Activated CD8-positive, alpha-beta T cell treated with anti-CD3 and anti-CD28 coated beads, Interleukin-2, amount 10 ng/mL, durations not matched to agents 7 days and 5 days (primary cell): ENCODE measurements at regions not wholly inside any gene's neighbourhood (a gene's known extent, or its start where the extent isn't known, plus 50 kb on each side); places are given as distances from the start of the nearest gene placed in this dataset.

Experiments used
- ATAC-seq: fragments of 150-1000 bp; cut with Tn5 transposase; one replicate; pipeline ENCODE4 v1.10.0; 2021; ENCODE audit warnings: moderate library complexity
- CTCF ChIA-PET: fragments of 350-600 bp; sonication (Branson Sonifier 250); formaldehyde crosslinking; loops from one replicate; lab custom pipeline; 2021; ENCODE audit warnings: antibody characterized with exemption; lab: Charles Lee
- POLR2A ChIA-PET: fragments of 350-600 bp; sonication (Branson Sonifier 250); formaldehyde crosslinking; loops from one replicate; lab custom pipeline; 2021; ENCODE audit warnings: antibody characterized with exemption; lab: Charles Lee
- DNase-seq: peaks from one replicate; pipeline ENCODE4 v3.0.0-alpha.2; 2020
- H3K27ac Mint-ChIP-seq: one replicate; pipeline ENCODE4 v1.8.0; 2021; ENCODE audit warnings: mild to moderate bottlenecking, mixed read lengths
- H3K27me3 Mint-ChIP-seq: one replicate; pipeline ENCODE4 v1.8.0; 2021; ENCODE audit warnings: low read depth, mixed read lengths
- H3K36me3 Mint-ChIP-seq: one replicate; pipeline ENCODE4 v1.8.0; 2021; ENCODE audit warnings: low read depth, mixed read lengths
- H3K4me1 Mint-ChIP-seq: one replicate; pipeline ENCODE4 v1.8.0; 2021; ENCODE audit warnings: low read depth, mixed read lengths
- H3K4me3 Mint-ChIP-seq: one replicate; pipeline ENCODE4 v1.8.0; 2021; ENCODE audit warnings: mild to moderate bottlenecking, mixed read lengths
- H3K9me3 Mint-ChIP-seq: one replicate; pipeline ENCODE4 v1.8.0; 2022; ENCODE audit warnings: mixed read lengths; ENCODE audit not compliant: insufficient read depth

DNA sequence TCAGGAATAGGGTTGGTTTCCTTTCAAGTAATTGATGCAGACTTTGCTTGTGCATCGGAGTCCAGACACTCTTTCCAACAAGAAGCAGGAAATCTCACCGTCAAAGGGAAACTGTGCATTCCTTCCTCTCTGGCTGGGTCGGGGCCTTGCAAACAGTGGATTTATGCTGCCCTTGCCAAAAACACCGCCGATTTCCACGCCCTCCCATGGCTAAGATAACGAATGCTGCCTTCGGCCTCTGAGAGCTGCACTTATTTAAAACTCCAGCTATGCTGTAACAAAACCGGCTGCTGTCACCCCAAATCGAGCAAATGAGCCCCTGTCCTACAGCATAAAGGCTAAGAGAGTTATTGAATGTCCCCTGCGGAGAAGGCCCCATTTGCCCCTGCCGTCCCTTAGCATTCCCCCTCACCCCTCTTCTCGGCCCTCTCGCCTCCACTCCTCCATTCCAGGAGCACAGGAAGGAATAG lies 275.5 kb upstream of the IRX5 start:
- CTCF ChIA-PET = no interaction called here
- DNase-seq (no peak), ATAC-seq (no peak)
- H3K27me3 Mint-ChIP-seq = peaks cover 18% of the 10 kb centered on the region
- POLR2A ChIA-PET = no interaction called here
- H3K36me3 Mint-ChIP-seq = no peaks in the 10 kb centered on the region
- no peak overlapping the region for H3K4me3 Mint-ChIP-seq
- H3K4me1 Mint-ChIP-seq = no peaks in the 10 kb centered on the region
- H3K9me3 Mint-ChIP-seq = no peaks in the 10 kb centered on the region
- H3K27ac Mint-ChIP-seq = no peak overlapping the region

DNA sequence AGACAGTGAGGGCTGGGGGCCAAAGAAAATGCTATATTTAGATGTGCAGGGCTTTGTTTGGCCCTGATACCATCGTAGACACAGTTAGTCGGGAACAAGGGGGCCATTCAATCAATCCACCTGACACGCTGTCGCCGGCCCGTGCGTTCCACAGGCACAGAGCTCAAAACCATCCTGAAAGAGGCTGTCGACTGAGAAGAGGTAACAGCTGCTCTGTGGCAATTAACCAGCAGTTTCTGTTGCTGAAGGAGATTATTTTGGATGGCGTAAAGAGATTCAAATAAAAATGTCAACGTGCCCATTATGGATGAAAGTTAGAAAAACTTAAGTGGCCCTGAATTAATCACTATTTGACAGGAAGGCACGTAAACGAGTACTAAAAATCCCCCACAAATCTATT lies 276.2 kb upstream of the IRX5 start:
- Mint-ChIP-seq H3K27ac (no peak overlapping the region), H3K9me3 (no peaks in the 10 kb centered on the region), H3K4me3 (no peak overlapping the region), H3K4me1 (no peaks in the 10 kb centered on the region), H3K27me3 (peaks cover 18% of the 10 kb centered on the region), H3K36me3 (no peaks in the 10 kb centered on the region)
- ChIA-PET CTCF (no interaction called here), POLR2A (no interaction called here)
- DNase-seq (no peak), ATAC-seq (no peak)

- Mint-ChIP-seq H3K27me3 (peaks cover 18% of the 10 kb centered on the region), H3K27ac (no peak overlapping the region), H3K4me1 (no peaks in the 10 kb centered on the region), H3K9me3 (no peaks in the 10 kb centered on the region), H3K4me3 (no peak overlapping the region), H3K36me3 (no peaks in the 10 kb centered on the region)
- no peak for ATAC-seq
- POLR2A ChIA-PET = no interaction called here
- DNase-seq = no peak
- CTCF ChIA-PET = no interaction called here
Observed at GRCh38 chr16:54652201-54652770, 278.4 kb upstream of the IRX5 start.

- ChIA-PET POLR2A (no interaction called here), CTCF (no interaction called here)
- no peaks in the 10 kb centered on the region for H3K9me3 Mint-ChIP-seq
- no peaks in the 10 kb centered on the region for H3K36me3 Mint-ChIP-seq
- no peaks in the 10 kb centered on the region for H3K4me1 Mint-ChIP-seq
- no peak for DNase-seq
- no peak overlapping the region for H3K4me3 Mint-ChIP-seq
- H3K27me3 Mint-ChIP-seq = peaks cover 18% of the 10 kb centered on the region
- ATAC-seq = no peak
- no peak overlapping the region for H3K27ac Mint-ChIP-seq
Observed at GRCh38 chr16:54651440-54652195, 279.0 kb upstream of the IRX5 start.

GRCh38 chr16:54649876-54650275 lies 280.8 kb upstream of the IRX5 start:
- Mint-ChIP-seq H3K27ac (no peak overlapping the region), H3K4me3 (no peak overlapping the region), H3K36me3 (no peaks in the 10 kb centered on the region), H3K9me3 (no peaks in the 10 kb centered on the region), H3K27me3 (peaks cover 7% of the 10 kb centered on the region), H3K4me1 (no peaks in the 10 kb centered on the region)
- DNase-seq (no peak), ATAC-seq (no peak)
- ChIA-PET CTCF (no interaction called here), POLR2A (no interaction called here)

GRCh38 chr16:54648575-54648974 lies 282.1 kb upstream of the IRX5 start:
- ChIA-PET POLR2A (no interaction called here), CTCF (no interaction called here)
- Mint-ChIP-seq H3K4me1 (no peaks in the 10 kb centered on the region), H3K27me3 (no peaks in the 10 kb centered on the region), H3K4me3 (no peak overlapping the region), H3K9me3 (no peaks in the 10 kb centered on the region), H3K36me3 (no peaks in the 10 kb centered on the region), H3K27ac (no peak overlapping the region)
- ATAC-seq (no peak), DNase-seq (no peak)

GRCh38 chr16:54647725-54648221 lies 282.9 kb upstream of the IRX5 start:
- ATAC-seq (no peak), DNase-seq (no peak)
- H3K4me1 Mint-ChIP-seq = no peaks in the 10 kb centered on the region
- H3K4me3 Mint-ChIP-seq = no peak overlapping the region
- H3K27me3 Mint-ChIP-seq = no peaks in the 10 kb centered on the region
- ChIA-PET CTCF (no interaction called here), POLR2A (no interaction called here)
- H3K9me3 Mint-ChIP-seq = no peaks in the 10 kb centered on the region
- H3K27ac Mint-ChIP-seq = no peak overlapping the region
- no peaks in the 10 kb centered on the region for H3K36me3 Mint-ChIP-seq

- ChIA-PET POLR2A (no interaction called here), CTCF (no interaction called here)
- DNase-seq (no peak), ATAC-seq (no peak)
- no peak overlapping the region for H3K27ac Mint-ChIP-seq
- H3K27me3 Mint-ChIP-seq = no peaks in the 10 kb centered on the region
- no peaks in the 10 kb centered on the region for H3K9me3 Mint-ChIP-seq
- no peaks in the 10 kb centered on the region for H3K4me1 Mint-ChIP-seq
- H3K36me3 Mint-ChIP-seq = no peaks in the 10 kb centered on the region
- H3K4me3 Mint-ChIP-seq = no peak overlapping the region
Observed at GRCh38 chr16:54647216-54647615, 283.4 kb upstream of the IRX5 start.

DNA sequence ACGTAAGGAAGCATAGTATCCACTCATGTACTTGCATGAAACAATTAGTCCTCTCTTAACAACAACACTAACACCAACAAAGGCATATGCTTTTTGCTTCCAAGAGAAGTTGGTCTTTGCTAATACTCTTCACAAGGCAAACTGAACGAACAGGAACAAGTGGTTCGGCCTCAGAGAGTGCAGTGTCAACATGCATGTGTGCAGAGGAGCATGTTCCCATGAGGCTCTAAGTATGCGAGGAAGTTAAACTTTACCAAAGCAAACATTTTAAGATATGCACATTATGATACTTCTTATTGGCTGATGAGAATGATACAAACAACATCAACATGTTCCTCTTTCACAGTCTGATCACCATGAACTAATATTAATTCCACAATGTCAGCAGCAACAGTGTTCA lies 285.3 kb upstream of the IRX5 start:
- H3K27me3 Mint-ChIP-seq = no peaks in the 10 kb centered on the region
- no peak overlapping the region for H3K27ac Mint-ChIP-seq
- no peak overlapping the region for H3K4me3 Mint-ChIP-seq
- H3K36me3 Mint-ChIP-seq = no peaks in the 10 kb centered on the region
- DNase-seq (no peak), ATAC-seq (no peak)
- ChIA-PET POLR2A (no interaction called here), CTCF (no interaction called here)
- H3K9me3 Mint-ChIP-seq = no peaks in the 10 kb centered on the region
- no peaks in the 10 kb centered on the region for H3K4me1 Mint-ChIP-seq

GRCh38 chr16:54636221-54636793 lies 294.4 kb upstream of the IRX5 start:
- Mint-ChIP-seq H3K9me3 (no peaks in the 10 kb centered on the region), H3K27me3 (no peaks in the 10 kb centered on the region), H3K36me3 (no peaks in the 10 kb centered on the region), H3K27ac (no peak overlapping the region), H3K4me3 (no peak overlapping the region), H3K4me1 (no peaks in the 10 kb centered on the region)
- ChIA-PET CTCF (no interaction called here), POLR2A (no interaction called here)
- ATAC-seq (no peak), DNase-seq (no peak)

DNA sequence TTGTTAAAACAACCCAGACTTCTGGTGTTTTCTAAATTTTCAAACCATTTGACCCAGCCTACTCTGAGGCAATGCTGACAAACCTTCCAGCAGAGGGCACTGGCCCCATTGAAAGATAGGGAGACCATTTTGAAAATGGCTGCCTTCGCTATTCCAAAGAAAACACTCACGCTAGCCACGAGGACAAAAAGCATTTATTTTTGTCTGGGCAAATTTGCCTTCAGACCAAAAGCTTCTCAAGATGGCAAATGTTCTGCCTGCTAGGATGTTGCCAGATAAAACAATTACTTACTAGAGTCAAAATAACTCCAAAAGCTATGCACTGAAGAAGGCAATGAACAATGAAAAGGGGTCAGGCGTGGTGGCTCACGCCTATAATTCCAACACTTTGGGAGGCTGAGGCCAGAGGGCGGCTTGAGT lies 296.7 kb upstream of the IRX5 start:
- H3K27me3 Mint-ChIP-seq = no peaks in the 10 kb centered on the region
- ATAC-seq (no peak), DNase-seq (no peak)
- POLR2A ChIA-PET = no interaction called here
- H3K36me3 Mint-ChIP-seq = no peaks in the 10 kb centered on the region
- H3K4me3 Mint-ChIP-seq = no peak overlapping the region
- no peak overlapping the region for H3K27ac Mint-ChIP-seq
- H3K4me1 Mint-ChIP-seq = no peaks in the 10 kb centered on the region
- H3K9me3 Mint-ChIP-seq = no peaks in the 10 kb centered on the region
- CTCF ChIA-PET = no interaction called here

GRCh38 chr16:54632322-54633220 lies 298.1 kb upstream of the IRX5 start:
- CTCF ChIA-PET = no interaction called here
- no peak for ATAC-seq
- no peaks in the 10 kb centered on the region for H3K36me3 Mint-ChIP-seq
- no peak overlapping the region for H3K27ac Mint-ChIP-seq
- no peak overlapping the region for H3K4me3 Mint-ChIP-seq
- POLR2A ChIA-PET = no interaction called here
- DNase-seq = no peak
- H3K27me3 Mint-ChIP-seq = no peaks in the 10 kb centered on the region
- H3K9me3 Mint-ChIP-seq = no peaks in the 10 kb centered on the region
- H3K4me1 Mint-ChIP-seq = no peaks in the 10 kb centered on the region
